Thoracic aorta (tissue), 2 donors: ENCODE measurements at regions not wholly inside any gene's neighbourhood (a gene's known extent, or its start where the extent isn't known, plus 50 kb on each side); places are given as distances from the start of the nearest gene placed in this dataset.

Source experiments
- ATAC-seq: fragments of 150-250 bp; one replicate; pipeline ENCODE4 v1.8.0; 2017; ENCODE audit warnings: low read depth; ENCODE audit not compliant: insufficient number of reproducible peaks, low FRiP score
- DNase-seq: peaks from one replicate; pipeline ENCODE4 v3.0.0-alpha.2; 2020; ENCODE audit warnings: low spot score
- H3K27ac ChIP-seq, 2 donors: fragments of 200-600 bp; sonication (generic); 1 replicate in 1 of 2; 2 replicates in 1 of 2; pipeline ENCODE4 v1.5.1; 2016; ENCODE audit warnings: mild to moderate bottlenecking in 2 of 2, moderate library complexity in 2 of 2
- H3K27me3 ChIP-seq: fragments of 200-600 bp; sonication (generic); replicated peaks from 2 replicates; pipeline ENCODE4 v1.6.0; 2016; ENCODE audit warnings: mild to moderate bottlenecking; ENCODE audit not compliant: insufficient read depth
- H3K36me3 ChIP-seq: fragments of 200-600 bp; sonication (generic); one replicate; pipeline ENCODE4 v1.5.1; 2016
- H3K4me1 ChIP-seq, 2 donors: fragments of 200-600 bp; sonication (generic); 1 replicate in 1 of 2; 2 replicates in 1 of 2; pipeline versions ENCODE4 v1.5.1 to v1.6.0; 2016; ENCODE audit warnings: low read depth in 2 of 2, mild to moderate bottlenecking in 1 of 2; ENCODE audit not compliant: control insufficient read depth in 1 of 2
- H3K4me3 ChIP-seq: fragments of 200-600 bp; sonication (generic); 2 replicates; pipeline ENCODE4 v1.5.1; 2016; ENCODE audit warnings: mild to moderate bottlenecking
- H3K9me3 ChIP-seq: fragments of 200-600 bp; sonication (generic); 2 replicates; pipeline ENCODE4 v1.5.1; 2016
- CTCF ChIP-seq: fragments of 200-600 bp; sonication (generic); IDR thresholded peaks from one replicate; pipeline ENCODE4 v1.5.1; 2019; ENCODE audit warnings: antibody characterized with exemption

- no peak for TF ChIP-seq CTCF
- no peaks in the 10 kb centered on the region for H3K36me3 ChIP-seq
- no peak overlapping the region for H3K4me3 ChIP-seq
- no peaks in the 10 kb centered on the region for H3K4me1 ChIP-seq
- DNase-seq (no peak), ATAC-seq (no peak)
- no peak overlapping the region for H3K27ac ChIP-seq
- H3K27me3 ChIP-seq, result no peaks in the 10 kb centered on the region
- no peaks in the 10 kb centered on the region for H3K9me3 ChIP-seq
Observed at GRCh38 chrX:43380704-43381103, 275.4 kb upstream of the MAOA start.

DNA sequence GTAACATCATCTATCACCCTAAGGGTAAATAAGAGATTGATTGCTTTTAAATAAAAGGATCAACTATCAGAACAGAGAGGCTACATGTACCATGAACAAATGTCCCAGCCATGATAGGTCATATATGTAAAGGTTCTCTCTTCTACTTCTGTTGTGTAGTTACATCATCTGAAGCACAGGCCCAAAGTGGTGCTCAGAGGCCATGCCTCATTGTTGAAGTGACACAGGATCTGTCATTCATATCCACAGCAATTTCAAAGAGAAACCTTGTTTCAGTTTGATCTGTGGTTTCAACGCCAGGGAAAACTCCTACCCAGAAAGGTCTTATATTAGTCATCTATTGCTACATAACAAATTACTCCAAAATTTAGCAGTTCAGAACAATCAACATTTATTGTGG lies 269.2 kb upstream of the MAOA start:
- Histone ChIP-seq H3K27ac (no peak overlapping the region), H3K27me3 (no peaks in the 10 kb centered on the region), H3K9me3 (no peaks in the 10 kb centered on the region), H3K4me1 (no peaks in the 10 kb centered on the region), H3K4me3 (no peak overlapping the region), H3K36me3 (no peaks in the 10 kb centered on the region)
- TF ChIP-seq CTCF, result no peak
- DNase-seq, result no peak
- no peak for ATAC-seq

GRCh38 chrX:43405191-43405590 lies 250.9 kb upstream of the MAOA start:
- H3K4me3 ChIP-seq, result no peak overlapping the region
- no peaks in the 10 kb centered on the region for H3K4me1 ChIP-seq
- no peak for ATAC-seq
- H3K27me3 ChIP-seq, result no peaks in the 10 kb centered on the region
- no peaks in the 10 kb centered on the region for H3K9me3 ChIP-seq
- H3K36me3 ChIP-seq, result no peaks in the 10 kb centered on the region
- no peak for DNase-seq
- H3K27ac ChIP-seq, result no peak overlapping the region
- no peak for TF ChIP-seq CTCF

DNA sequence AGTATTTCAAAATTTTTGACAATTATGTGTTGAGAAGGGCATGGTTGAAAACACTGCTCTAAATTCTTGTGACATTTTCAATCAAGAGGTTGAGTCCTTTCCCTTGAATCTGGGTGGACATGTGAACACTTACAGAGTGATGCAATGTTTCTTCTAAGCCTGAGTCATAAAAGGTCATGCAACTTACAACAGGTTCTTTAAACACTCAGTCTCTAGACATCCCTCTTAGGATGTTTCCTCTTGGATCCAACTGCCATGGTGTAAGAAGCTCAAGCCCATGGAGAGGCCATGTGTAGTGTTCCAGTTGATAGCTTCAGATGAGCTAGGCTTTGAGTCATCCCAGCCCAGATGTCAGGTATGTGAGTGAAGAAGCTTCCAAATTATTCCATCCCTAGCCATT lies 232.2 kb upstream of the MAOA start:
- Histone ChIP-seq H3K4me1 (no peaks in the 10 kb centered on the region), H3K27me3 (no peaks in the 10 kb centered on the region), H3K36me3 (no peaks in the 10 kb centered on the region), H3K4me3 (no peak overlapping the region), H3K27ac (no peak overlapping the region), H3K9me3 (no peaks in the 10 kb centered on the region)
- DNase-seq (no peak), ATAC-seq (no peak)
- TF ChIP-seq CTCF, result no peak

- no peaks in the 10 kb centered on the region for H3K9me3 ChIP-seq
- H3K4me3 ChIP-seq, result no peak overlapping the region
- no peaks in the 10 kb centered on the region for H3K36me3 ChIP-seq
- H3K4me1 ChIP-seq, result no peaks in the 10 kb centered on the region
- no peak for ATAC-seq
- DNase-seq, result no peak
- H3K27me3 ChIP-seq, result no peaks in the 10 kb centered on the region
- TF ChIP-seq CTCF, result no peak
- no peak overlapping the region for H3K27ac ChIP-seq
Observed at GRCh38 chrX:43436517-43436916, 219.6 kb upstream of the MAOA start.
